Skeletal muscle cell (primary cell): ENCODE measurements at regions not wholly inside any gene's neighbourhood (a gene's known extent, or its start where the extent isn't known, plus 50 kb on each side); places are given as distances from the start of the nearest gene placed in this dataset.
"Not testable (repeated sequence)": the region's sequence is repeated elsewhere in the genome, so short reads cannot be mapped to it uniquely, and the experiment has no call there.

Source experiments
- DNase-seq: peaks from one replicate; pipeline ENCODE4 v3.0.0-alpha.2; 2010; ENCODE audit warnings: low read depth
- H3K4me3 ChIP-seq: 2 replicates; pipeline ENCODE4 v1.5.1; 2011; ENCODE audit warnings: low read depth, mild to moderate bottlenecking, control low read depth, low read length, moderate library complexity

DNA sequence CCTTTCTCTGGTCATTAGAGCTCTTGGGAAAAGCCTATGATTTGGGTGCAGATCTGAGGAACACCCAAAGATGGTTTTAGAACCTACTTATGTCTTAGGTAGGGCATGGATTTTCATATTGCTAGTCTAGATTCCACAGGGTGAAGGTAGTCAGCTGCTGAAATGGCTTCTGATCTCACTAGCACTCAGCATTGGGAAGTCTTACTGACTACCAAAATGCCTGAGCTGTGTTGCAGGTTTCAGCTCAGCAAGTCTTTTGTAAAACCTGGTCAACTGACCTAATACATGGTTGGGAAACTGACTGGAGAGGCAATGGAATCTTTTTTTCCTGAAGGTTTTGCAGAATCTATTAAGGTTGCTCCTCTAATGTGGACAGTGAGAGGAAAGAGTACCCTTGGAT lies 136.4 kb downstream of the CCNG2 start:
- DNase-seq, result no peak
- H3K4me3 ChIP-seq, result no peak overlapping the region

DNA sequence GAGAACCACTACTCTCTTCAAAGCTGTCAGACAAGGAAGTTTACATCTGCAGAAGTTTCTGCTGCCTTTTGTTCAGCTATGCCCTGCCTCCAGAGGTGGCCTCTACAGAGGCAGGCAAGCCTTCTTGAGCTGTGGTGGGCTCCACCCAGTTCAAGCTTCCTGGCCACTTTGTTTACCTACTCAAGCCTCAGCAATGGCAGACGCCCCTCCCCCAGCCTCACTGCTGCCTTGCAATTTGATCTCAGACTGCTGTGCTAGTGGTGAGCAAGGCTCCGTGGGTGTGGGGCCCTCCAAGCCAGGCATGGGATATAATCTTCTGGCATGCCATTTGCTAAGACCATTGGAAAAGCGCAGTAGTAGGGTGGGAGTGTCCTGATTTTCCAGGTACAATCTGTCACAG lies 144.0 kb downstream of the CCNG2 start:
- not testable (repeated sequence) for DNase-seq

DNA sequence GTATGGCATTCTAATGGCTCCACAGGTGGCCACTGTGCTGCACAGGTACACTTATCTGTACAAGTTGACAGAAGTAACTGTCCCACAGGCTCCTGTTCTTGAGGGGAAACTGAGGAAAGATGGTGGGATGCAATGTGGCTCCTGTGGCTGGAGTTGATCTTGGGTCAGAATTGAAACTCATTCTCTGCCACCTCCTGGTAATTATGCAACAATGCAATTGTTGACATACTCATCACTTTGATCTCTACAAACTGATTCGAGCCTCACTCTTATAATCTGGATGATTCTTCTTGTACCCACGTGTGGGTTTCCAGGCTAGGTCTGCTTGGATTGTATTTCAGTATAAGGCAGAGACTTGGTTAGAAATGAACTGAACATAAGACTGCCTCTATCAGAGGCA lies 148.8 kb downstream of the CCNG2 start:
- DNase-seq, result no peak
- no peak overlapping the region for H3K4me3 ChIP-seq

More for the DNA sequence above, 144.0 kb downstream of the CCNG2 start:
- H3K4me3 ChIP-seq, result not testable (repeated sequence)

DNA sequence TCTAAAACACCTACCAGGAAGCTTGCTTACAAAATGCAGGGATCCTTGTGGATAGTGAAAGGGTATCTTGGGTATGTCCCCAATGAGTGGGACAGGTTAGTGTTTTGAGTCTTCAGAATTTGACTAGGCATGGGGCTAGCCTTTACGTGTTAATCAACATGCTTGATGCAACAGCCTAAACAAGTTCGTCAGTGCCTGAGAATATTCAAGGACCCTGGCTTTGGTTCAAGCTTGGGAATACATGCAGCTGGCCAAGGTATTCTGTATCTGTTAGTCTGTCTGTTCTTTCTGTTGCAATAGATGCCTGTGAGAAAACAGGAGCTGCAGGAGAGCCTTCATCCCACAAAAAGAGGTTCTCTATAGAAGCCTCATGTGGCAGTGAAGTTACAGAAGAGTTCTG lies 149.5 kb downstream of the CCNG2 start:
- DNase-seq, result no peak
- H3K4me3 ChIP-seq, result no peak overlapping the region

DNA sequence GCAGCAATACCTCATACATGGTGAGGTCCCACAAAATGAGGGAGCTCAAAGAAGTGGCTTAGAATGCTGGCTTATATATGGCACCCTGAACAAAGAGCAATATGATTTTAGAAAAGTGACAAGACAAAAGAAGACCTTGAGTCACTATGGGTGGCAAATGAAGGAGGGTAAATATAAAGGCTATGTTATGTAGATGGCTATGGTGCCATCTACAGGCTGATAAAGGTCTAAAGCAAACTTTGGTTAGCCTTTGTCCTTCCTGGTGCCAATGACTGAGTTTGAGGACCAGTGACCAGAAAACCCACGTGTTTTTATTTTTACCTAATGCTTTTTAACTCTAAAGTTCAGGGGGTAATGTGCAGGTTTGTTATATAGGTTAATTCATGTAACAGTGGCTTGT lies 151.8 kb downstream of the CCNG2 start:
- DNase-seq, result no peak
- no peak overlapping the region for H3K4me3 ChIP-seq

DNA sequence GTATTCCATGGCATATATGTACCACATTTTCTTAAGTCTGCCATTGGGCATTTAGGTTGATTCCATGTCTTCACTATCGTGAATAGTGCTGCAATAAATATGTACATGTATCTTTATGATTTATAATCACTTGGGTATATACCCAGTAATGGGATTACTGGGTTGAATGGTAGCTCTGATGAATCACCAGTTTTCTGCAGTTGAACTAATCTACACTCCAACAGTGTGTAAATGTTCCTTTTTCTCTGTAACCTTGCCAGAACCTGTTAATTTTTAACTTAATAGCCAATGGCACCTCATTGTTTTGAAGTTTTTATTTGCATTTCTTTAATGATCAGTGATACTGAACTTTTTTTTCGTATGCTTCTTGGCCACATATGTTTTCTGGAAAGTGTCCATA lies 152.5 kb downstream of the CCNG2 start:
- no peak for DNase-seq
- no peak overlapping the region for H3K4me3 ChIP-seq

DNA sequence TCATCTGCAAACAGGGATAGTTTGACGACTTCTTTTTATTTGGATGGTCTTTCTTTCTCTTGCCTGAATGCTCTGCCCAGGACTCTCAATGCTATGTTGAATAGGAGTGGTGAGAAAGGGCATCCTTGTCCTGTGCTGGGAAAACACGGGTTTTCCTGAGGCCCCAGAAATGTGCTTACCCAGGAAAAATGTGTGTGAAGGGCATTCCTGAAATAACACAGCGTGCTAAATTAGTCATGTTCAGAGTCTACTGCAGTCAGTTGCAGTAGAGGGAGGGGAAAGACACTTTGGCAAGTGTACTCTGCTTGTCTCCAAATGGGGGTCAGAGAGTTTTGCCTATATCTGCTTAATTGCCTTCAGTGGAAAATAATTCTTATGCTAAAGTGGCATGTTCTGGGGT lies 153.9 kb downstream of the CCNG2 start:
- H3K4me3 ChIP-seq, result no peak overlapping the region
- no peak for DNase-seq

DNA sequence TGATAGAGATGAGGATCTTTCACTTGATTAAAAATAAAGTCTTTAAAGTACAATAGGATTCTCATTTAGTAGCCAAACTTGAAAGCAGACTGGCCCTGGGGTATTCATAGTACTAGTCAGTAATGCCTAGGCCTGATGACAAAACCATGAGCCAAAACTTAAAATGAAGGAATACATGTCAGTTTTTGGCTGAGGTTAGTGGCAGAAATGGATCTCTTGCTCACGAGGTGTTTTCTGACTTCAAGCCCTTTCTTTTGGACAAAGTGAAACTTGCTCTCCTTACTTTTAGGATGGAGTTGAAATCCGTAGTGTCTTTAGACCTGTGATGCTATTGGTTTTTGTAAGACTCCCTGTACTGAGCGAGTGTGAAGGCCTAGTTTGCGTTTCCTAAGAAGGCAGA lies 157.7 kb downstream of the CCNG2 start:
- no peak for DNase-seq
- H3K4me3 ChIP-seq, result no peak overlapping the region

DNA sequence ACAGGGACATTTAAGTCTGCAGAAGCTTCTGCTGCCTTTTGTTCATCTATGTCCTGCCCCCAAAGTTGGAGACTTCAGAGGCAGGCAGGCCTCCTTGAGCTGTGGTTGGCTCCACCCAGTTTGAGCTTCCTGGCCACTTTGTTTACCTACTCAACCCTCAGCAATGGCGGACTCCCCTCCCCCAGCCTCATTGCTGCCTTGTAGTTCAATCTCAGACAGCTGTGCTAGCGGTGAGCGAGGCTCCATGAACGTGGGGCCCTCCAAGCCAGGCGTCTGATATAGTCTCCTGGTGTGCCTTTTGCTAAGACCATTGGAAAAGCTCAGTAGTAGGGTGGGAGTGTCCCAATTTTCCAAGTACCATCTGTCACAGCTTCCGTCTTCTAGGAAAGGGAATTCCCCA lies 170.1 kb downstream of the CCNG2 start:
- no peak overlapping the region for H3K4me3 ChIP-seq
- no peak for DNase-seq

DNA sequence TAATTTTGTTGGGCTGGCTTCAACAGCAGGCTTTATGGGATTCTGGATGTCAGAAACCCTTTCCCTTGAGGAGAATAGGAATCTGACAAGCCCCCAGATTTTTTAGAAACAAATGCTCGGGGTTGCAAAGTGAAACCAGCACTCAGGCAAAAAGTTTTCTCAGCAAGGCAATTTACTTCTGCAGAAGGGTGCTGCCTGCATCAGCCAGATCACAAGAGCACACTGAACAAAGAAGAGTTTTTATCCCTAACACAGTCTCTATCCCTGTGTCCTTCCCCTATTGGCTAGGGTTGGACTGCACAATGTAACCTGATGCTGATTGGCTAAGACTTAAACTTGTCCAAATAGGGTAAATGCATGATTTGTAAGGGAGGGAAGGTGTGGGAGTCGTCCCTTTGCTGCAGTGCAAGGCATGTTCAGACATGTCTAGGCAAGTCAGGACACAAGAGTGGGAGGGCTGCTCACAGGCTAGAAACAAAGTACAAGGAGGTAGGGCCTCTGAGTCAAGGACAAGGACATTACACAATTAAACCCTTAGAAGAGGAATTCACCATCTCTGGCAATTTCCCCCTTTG lies 175.8 kb downstream of the CCNG2 start:
- H3K4me3 ChIP-seq, result no peak overlapping the region
- DNase-seq, result no peak

DNA sequence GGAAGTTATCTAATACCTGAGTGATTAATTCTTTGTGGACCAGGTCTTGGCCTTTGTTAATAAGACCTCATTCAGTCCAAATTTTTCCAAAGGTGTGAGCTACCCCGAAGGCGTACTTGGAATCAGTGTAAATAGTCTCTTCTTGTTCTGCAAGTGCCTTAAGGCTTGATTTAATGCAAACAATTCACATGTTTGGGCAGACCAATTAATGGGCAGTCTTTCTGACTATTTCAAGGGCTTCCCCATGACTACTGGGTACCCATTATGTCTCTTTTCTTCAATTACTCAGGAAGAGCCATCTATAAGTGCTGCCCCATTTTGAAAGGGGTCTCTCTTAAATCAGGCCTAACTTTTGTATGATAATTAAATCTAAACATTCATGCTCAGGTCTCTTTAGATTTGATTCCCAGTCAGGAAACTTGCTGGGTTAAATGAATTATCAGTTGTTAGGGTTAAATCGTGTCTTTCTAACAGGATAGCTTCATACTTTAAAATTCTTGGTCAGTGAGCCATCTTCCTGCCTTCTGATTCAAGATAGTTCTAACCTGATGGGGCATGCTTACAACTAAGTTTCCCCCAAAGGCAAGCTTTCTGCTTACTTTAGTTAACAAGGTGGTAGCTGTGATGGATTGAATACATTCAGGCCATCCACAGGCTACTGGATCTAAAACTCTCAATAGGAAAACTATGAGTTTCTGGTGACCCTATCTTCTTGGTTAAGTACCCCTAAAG lies 179.6 kb downstream of the CCNG2 start:
- H3K4me3 ChIP-seq, result no peak overlapping the region
- DNase-seq, result no peak

DNA sequence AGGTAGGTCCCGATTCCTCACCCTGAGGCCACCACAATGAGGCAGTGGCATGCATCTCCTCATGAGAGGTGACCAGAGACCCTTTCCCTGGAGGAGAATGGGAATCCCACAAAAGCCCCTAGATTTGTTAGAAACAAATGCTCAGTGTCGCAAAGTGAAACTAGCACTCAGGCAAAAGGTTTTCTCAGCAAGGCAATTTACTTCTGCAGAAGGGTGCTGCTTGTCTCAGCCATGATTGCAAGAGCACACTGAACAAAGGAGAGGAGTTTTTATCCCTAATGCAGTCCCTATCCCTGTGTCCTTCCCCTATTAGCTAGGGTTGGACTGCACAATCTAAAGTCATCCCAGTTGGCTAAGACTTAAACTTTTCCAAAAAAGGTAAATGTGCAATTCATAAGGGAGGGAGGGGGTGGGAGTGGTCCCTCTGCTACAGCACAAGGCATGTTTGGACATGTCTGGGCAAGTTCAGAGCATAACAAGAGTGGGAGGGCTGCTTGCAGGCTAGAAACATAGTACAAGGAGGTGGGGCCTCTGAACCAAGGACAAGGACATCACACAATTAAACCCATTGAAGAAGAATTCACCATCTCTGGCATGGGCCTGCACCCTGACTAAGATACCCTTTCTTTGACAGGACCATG lies 185.3 kb downstream of the CCNG2 start:
- DNase-seq, result no peak
- H3K4me3 ChIP-seq, result no peak overlapping the region

DNA sequence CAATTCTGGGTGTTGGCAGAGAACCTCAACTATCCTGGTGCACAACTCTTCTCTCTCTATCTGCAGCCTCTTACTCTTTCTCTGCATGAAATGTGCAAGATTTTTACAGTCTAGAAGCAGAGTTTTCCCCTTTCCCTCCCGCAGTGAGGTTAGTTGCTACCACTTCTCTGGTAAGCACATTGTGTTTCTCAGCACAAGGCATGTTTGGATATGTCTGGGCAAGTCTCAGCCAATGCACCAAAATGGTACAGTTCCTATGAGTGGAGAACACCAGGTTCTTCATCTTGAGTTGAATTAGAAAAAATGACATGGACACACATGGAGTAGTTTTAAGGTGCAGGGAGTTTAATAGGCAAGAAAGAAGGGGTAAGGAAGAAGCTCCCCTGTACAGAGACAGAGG lies 187.0 kb downstream of the CCNG2 start:
- DNase-seq, result no peak

DNA sequence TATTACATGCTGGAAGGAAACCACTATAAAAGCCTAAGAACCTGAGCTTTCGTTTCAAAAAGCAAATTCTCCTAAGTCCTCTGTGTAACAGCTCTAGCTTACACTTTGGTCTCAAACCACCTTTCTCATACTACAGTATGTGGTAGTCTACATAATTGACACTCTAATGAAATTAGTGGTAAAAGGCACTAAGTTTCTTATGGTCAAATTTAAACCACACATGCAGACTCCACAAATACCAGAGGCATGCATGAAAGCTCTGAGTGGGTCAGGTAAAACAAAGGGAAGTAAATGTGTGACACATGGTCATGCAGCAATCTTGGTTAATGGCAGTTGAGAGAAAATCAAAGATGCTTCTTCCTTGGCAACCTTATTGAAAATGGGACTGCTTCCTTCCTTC lies 187.8 kb downstream of the CCNG2 start:
- H3K4me3 ChIP-seq, result no peak overlapping the region
- no peak for DNase-seq

More for the DNA sequence above, 187.0 kb downstream of the CCNG2 start:
- no peak overlapping the region for H3K4me3 ChIP-seq

DNA sequence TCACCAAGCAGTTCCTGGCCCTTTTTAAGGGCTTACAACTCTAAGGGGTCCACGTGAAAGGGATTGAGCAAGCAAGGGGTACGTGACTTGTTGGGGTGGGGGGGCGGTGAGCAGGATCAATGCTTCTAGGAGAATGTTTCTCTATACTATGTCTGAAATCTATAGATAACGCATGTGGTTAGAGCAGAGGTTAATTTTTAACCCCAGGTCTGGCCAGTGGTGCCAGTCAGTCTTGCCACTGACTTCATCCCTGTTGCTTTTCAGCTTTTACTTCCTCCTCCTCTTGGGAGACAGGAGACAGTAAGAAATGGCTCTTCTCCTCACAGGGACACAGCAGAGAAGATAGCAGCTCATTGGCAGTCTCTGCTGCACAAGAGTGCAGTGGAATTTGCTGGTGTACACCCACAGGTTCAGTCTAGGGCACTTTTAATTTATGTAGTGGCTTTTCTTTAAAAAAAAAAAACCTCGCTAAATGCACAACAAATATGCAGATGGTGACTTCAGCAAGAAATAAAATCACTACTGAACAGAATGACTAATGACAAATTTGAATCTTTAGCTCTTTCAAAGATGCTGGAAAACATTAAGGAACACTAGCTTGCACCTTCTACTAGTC lies 190.5 kb downstream of the CCNG2 start:
- DNase-seq, result no peak

DNA sequence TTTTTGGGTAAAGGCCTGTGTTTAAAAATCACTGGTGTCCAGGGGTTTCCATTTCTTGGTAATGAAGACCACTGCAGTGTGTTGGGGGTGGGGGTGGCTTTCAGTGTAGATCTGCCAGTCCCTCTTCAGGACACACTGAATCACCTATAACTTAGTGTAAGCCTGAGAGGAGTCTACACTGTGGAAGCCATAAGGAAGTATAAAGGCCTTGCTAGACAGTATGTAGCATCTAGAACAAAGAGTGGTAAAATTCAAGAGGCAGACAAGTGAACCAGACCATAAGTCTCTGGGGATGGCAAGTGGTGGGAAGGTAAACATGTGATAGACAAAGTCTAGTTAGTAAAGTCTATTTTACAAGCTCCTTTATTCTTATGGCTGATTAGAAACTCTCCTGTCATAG lies 191.8 kb downstream of the CCNG2 start:
- DNase-seq, result no peak
- no peak overlapping the region for H3K4me3 ChIP-seq

More for the DNA sequence above, 190.5 kb downstream of the CCNG2 start:
- H3K4me3 ChIP-seq, result no peak overlapping the region

DNA sequence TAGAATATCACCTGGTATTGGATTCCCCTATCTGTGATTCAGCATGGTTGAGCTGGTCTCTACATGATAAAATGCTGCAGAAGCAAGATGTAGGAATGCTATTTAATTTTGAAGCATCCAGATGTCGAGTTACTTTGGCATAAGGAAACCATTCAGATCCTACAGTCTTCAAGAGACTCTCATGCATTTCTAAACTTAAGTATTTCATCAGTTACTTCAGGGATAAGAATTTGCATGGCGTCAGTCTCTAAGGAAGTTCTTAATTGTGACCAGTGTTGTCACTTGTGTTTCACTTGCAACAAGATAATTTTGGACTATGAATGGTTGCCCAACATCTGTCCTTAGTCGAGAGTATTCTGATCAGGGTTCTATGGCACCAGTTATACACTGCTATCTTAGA lies 192.4 kb downstream of the CCNG2 start:
- H3K4me3 ChIP-seq, result no peak overlapping the region
- no peak for DNase-seq

DNA sequence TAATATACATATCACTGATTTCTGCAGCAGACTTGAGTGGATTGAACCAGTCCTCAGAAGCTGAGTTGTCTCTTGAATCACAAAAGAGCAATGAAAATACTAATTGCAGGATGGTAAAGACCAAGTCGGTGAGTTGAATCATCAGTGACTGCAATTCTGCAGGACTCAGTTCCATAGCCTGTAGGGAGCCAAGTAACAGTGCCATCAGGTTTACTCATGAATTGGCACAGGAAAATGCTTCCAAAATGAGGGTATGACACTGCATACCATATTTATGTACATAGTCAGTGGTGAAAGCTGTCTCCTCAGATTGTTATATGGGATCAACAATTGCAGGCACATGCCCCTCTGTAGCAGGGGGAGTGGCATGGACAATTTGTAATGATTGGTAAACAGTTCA lies 192.8 kb downstream of the CCNG2 start:
- no peak for DNase-seq

DNA sequence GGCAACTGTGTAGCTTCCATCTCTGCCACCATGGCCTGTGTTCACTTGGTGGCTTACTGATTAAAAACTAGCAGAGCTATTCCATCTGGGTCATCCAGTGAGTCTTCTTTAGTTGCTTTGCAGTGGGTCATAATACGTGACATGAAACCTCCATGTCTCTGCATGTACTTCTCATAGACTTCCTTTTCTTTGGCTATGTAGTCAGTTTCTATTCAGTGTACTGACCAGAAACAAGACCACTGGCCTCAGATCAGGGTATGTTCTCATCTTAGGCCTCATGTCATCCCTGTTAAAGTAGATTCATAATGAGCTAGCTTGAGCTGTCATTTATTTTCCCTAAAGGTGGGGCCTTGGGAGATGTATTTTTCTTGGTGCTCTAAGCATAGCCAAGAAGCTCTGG lies 195.2 kb downstream of the CCNG2 start:
- DNase-seq, result no peak

More for the DNA sequence above, 192.8 kb downstream of the CCNG2 start:
- no peak overlapping the region for H3K4me3 ChIP-seq

DNA sequence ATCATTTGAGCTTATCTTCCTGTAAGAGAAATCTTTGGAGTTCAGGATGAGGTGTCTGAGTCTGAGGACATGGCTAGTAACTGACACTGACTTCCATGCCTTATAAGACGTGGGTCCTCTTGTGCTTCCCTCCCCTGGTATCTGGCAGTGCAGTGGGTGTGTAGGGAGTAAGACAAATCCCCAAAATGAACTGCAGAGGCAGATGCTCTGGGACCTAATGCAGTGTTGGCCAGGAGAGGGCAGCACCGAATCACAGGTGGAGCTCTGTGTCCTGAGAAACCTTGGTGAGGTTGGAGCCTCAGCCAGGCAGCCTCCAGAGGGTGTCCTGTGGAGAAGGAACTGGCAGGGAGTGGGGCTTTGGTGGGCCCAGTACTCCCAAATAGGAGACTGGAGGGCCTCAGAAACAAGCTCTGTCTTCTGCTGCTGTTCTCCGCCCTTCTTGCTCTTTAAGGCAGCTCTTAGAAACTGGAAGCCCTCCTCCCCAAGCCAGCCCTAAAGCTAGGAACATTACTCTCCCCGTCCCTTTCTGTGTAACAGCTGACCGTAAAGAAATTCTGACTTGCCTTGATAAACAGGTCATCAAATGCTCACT lies 196.8 kb downstream of the CCNG2 start:
- DNase-seq, H3K4me3 ChIP-seq: not testable (repeated sequence)

More for the DNA sequence above, 195.2 kb downstream of the CCNG2 start:
- no peak overlapping the region for H3K4me3 ChIP-seq
